ENCODE measurements at regions not wholly inside any gene's neighbourhood (a gene's known extent, or its start where the extent isn't known, plus 50 kb on each side); places are given as distances from the start of the nearest gene placed in this dataset.

DNA sequence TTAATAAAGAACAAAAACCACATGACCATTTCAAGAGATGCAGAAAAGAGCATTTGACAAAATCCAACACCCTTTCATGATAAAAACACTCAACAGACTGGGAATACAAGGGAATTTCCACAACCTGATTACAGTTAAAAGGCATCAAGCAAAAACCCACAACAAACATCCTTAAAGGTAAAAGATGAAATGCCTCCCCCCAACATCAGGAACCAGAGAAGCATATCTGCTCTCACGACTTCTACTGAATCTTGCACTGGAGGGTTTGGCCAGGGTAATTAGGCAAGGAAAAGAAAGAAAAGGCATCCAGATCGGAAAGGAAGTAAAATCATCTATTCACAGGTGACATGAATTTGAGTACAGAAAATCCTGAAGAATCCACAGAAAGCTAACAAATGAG is 59.5 kb upstream of the SFMBT2 start:
- TF ChIP-seq POLR2AphosphoS5 (IDR thresholded peaks at IDR 0.05) (no peak), POLR2A (IDR thresholded peaks at IDR 0.05) (no peak), EP300 (IDR thresholded peaks at IDR 0.05) (no peak)
- TF ChIP-seq, protein P1, sequence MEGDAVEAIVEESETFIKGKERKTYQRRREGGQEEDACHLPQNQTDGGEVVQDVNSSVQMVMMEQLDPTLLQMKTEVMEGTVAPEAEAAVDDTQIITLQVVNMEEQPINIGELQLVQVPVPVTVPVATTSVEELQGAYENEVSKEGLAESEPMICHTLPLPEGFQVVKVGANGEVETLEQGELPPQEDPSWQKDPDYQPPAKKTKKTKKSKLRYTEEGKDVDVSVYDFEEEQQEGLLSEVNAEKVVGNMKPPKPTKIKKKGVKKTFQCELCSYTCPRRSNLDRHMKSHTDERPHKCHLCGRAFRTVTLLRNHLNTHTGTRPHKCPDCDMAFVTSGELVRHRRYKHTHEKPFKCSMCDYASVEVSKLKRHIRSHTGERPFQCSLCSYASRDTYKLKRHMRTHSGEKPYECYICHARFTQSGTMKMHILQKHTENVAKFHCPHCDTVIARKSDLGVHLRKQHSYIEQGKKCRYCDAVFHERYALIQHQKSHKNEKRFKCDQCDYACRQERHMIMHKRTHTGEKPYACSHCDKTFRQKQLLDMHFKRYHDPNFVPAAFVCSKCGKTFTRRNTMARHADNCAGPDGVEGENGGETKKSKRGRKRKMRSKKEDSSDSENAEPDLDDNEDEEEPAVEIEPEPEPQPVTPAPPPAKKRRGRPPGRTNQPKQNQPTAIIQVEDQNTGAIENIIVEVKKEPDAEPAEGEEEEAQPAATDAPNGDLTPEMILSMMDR (IDR thresholded peaks at IDR 0.05) = no peak
- ATAC-seq = no peak
- Histone ChIP-seq H3K4me1 (peaks cover 0 to 6% (median 3%) of the 10 kb centered on the region in 3 donors), H3K27ac (no peak overlapping the region), H3K27me3 (peaks cover 38% of the 10 kb centered on the region), H3K36me3 (no peaks in the 10 kb centered on the region), H3K4me3 (no peak overlapping the region), H3K9me3 (no peaks in the 10 kb centered on the region)
- WGBS, 2 donors (ENCODE audit: low coverage in 1 of 2) = 46 to 71% methylated on average over 1 to 2 of the region's 2 CpGs

DNA sequence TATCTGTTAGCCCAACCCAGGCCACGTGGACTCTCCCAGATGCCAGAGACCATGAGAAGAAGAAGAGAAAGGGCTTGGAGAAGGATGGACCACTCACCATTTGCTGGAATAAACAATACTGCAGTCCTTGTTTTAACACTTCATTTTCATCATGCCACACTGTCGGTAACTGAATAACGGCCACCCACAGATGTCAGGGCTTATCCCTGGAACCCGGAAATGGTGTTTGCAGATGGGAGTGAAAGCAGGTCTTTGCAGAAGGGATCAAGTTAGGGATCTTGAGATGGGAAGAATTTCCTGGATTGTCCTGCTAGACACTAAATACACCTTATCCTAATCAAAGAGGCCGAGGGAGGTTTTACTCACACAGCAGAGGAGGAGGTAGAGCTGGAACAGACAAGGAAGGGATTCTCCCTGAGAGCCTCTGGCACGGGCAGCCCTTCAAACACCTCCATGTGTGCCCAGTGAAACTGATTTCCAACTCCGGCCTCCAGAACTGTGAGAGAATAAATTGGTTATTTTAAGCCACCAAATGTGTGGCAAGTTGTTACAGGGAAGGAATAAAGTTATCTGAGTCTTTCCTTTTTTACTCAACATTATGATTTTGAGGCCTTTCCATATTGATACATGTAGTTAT is 56.3 kb upstream of the SFMBT2 start:
- 65 to 88% methylated on average over 4 to 7 of the region's 7 CpGs for WGBS, 2 donors (ENCODE audit: low coverage in 1 of 2)
- TF ChIP-seq POLR2AphosphoS5 (IDR thresholded peaks at IDR 0.05) = no peak
- no peak for TF ChIP-seq EP300 (IDR thresholded peaks at IDR 0.05)
- TF ChIP-seq POLR2A (IDR thresholded peaks at IDR 0.05) = no peak
- Histone ChIP-seq H3K9me3 (no peaks in the 10 kb centered on the region), H3K4me1 (no peaks in the 10 kb centered on the region), H3K27ac (no peak overlapping the region), H3K4me3 (no peak overlapping the region), H3K27me3 (peaks cover 27% of the 10 kb centered on the region), H3K36me3 (no peaks in the 10 kb centered on the region)
- no peak for ATAC-seq

DNA sequence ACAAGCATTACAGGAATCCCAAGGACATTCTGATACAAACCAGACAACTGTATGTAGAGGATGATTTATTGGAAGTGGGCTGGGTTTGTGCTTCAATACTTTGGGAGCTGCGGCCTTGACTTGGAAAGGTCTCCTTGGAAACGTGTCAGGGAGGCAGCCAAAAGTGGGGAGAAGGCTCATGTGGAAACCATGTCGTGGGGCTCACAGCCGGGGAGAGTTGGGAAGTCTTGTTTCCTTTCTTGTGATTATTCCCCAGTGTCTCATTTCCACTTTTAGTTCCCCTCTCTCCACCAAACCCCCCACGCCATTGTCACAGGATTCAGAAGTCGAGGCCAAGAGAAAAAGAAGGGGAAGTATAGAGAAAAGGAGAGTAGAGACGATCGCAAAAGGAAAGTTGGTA is 53.9 kb upstream of the SFMBT2 start:
- Histone ChIP-seq H3K4me3 (no peak overlapping the region), H3K27ac (no peak overlapping the region), H3K9me3 (no peaks in the 10 kb centered on the region), H3K27me3 (peaks cover 17% of the 10 kb centered on the region), H3K36me3 (no peaks in the 10 kb centered on the region), H3K4me1 (no peaks in the 10 kb centered on the region)
- WGBS, 2 donors (ENCODE audit: low coverage in 1 of 2) = 50 to 64% methylated on average over 2 to 6 of the region's 8 CpGs
- no peak for ATAC-seq
- no peak for TF ChIP-seq POLR2A (IDR thresholded peaks at IDR 0.05)

Small RNAs in the stretch of these regions (small RNA-seq; reads per million reads assigned to genes)
- gene RNU6-535P = 0 reads per million in 4 donors
